ENCODE measurements at regions not wholly inside any gene's neighbourhood (a gene's known extent, or its start where the extent isn't known, plus 50 kb on each side); places are given as distances from the start of the nearest gene placed in this dataset.

DNA sequence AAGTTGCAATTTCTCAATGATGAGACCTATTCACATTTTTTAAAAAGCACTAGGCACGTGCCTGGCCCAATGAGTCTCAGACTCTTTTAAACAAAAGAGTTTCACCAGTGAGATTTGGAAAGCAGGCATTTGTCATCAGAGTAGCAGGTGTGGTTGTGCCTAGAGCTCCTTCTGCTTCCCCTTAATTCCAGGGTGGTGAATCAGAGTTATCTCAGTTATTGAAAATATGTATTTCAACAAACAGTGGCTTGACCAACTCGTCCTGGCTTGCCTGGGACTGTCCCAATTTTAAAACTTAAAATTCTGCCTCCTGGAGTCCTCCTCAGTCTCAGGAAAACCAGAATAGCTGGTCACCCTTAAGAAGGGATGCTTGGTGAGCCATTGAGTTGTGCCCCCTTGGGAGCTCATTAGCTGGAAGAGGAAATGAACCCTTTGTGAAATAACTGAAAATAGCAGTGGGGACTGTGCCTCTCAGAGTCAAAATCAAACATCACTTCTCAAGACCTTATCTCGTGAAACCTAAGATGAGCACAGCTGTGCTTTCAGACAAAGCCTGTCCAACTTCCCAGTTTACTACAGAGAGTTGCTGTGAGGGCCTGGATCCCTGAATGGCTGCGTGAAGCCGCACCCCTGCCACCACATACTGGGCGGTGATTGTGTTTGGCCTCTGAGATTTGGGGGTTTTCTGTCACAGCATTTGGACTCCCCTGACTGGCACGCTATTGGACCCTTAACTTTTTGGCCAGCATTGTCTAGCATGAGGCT is 116.3 kb downstream of the ANKRD60 start:
- H3K4me2 ChIP-seq, result peak overlapping the region; percentile 57
- DNase-seq (ENCODE audit: low read depth in 1 of 2, low spot score in 1 of 2), result peak; percentile 53 to 58
- peak; percentile 65 for FAIRE-seq
- peak overlapping the region; percentile 70 to 83 for H3K27ac ChIP-seq
- TF ChIP-seq SMC3 (IDR thresholded peaks at IDR 0.05) (no peak), FOSL2 (IDR thresholded peaks at IDR 0.05) (0 out of 2 replicates have a peak, but pooled peaks have one; percentile 30), FOSL2 (CRISPR knock-in tag; IDR thresholded peaks at IDR 0.05) (0 out of 2 replicates have a peak, but pooled peaks have one; percentile 27), EHMT2 (IDR thresholded peaks at IDR 0.05; ENCODE audit: low read depth) (no peak), ZSCAN20 (CRISPR knock-in tag; IDR thresholded peaks at IDR 0.05) (no peak), CHD2 (IDR thresholded peaks at IDR 0.05; ENCODE audit: low read length, partially characterized antibody) (no peak), MYC (IDR thresholded peaks at IDR 0.05; ENCODE audit: borderline replicate concordance, low read length) (no peak), JUNB (IDR thresholded peaks at IDR 0.05) (peak; percentile 58; the same call in 1 of the 2 replicates), CHD4 (IDR thresholded peaks at IDR 0.05; ENCODE audit: borderline replicate concordance) (no peak), MAZ (IDR thresholded peaks at IDR 0.05; ENCODE audit: borderline replicate concordance, low read depth, low read length) (no peak), CEBPB (IDR thresholded peaks at IDR 0.05) (peak in 1 of 2 experiments; percentile 25; a peak in 1 of 4 replicates), TP53 (CRISPR knock-in tag; IDR thresholded peaks at IDR 0.05) (no peak), GATA3 (IDR thresholded peaks at IDR 0.05; ENCODE audit: borderline replicate concordance) (peak; percentile 47; the same call in 1 of the 2 replicates), HOXB5 (CRISPR knock-in tag; IDR thresholded peaks at IDR 0.05) (no peak), JUN (IDR thresholded peaks at IDR 0.05) (0 out of 5 replicates have a peak, but pooled peaks of 1 of the 2 experiments have one; percentile 31), CBX2 (IDR thresholded peaks at IDR 0.05; ENCODE audit: borderline replicate concordance, low read depth) (no peak), KDM5A (IDR thresholded peaks at IDR 0.05) (no peak), ZFP36 (IDR thresholded peaks at IDR 0.05; ENCODE audit: borderline replicate concordance, partially characterized antibody) (no peak), FOSB (CRISPR knock-in tag; IDR thresholded peaks at IDR 0.05) (no peak), RARB (CRISPR knock-in tag; IDR thresholded peaks at IDR 0.05) (no peak), EP300 (IDR thresholded peaks at IDR 0.05) (peak in 1 of 2 experiments; percentile 46; a peak in 1 of 5 replicates), MAFK (IDR thresholded peaks at IDR 0.05; ENCODE audit: partially characterized antibody) (no peak), HDAC2 (IDR thresholded peaks at IDR 0.05) (no peak), SREBF2 (IDR thresholded peaks at IDR 0.05) (no peak)
- TF ChIP-seq, protein P1, sequence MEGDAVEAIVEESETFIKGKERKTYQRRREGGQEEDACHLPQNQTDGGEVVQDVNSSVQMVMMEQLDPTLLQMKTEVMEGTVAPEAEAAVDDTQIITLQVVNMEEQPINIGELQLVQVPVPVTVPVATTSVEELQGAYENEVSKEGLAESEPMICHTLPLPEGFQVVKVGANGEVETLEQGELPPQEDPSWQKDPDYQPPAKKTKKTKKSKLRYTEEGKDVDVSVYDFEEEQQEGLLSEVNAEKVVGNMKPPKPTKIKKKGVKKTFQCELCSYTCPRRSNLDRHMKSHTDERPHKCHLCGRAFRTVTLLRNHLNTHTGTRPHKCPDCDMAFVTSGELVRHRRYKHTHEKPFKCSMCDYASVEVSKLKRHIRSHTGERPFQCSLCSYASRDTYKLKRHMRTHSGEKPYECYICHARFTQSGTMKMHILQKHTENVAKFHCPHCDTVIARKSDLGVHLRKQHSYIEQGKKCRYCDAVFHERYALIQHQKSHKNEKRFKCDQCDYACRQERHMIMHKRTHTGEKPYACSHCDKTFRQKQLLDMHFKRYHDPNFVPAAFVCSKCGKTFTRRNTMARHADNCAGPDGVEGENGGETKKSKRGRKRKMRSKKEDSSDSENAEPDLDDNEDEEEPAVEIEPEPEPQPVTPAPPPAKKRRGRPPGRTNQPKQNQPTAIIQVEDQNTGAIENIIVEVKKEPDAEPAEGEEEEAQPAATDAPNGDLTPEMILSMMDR (IDR thresholded peaks at IDR 0.05), result no peak
- TF ChIP-seq, protein P2, sequence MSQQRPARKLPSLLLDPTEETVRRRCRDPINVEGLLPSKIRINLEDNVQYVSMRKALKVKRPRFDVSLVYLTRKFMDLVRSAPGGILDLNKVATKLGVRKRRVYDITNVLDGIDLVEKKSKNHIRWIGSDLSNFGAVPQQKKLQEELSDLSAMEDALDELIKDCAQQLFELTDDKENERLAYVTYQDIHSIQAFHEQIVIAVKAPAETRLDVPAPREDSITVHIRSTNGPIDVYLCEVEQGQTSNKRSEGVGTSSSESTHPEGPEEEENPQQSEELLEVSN (IDR thresholded peaks at IDR 0.05; ENCODE audit: borderline replicate concordance, low read depth), result peak; percentile 40; the same call in 1 of the 2 replicates
- TF ChIP-seq, protein P3, sequence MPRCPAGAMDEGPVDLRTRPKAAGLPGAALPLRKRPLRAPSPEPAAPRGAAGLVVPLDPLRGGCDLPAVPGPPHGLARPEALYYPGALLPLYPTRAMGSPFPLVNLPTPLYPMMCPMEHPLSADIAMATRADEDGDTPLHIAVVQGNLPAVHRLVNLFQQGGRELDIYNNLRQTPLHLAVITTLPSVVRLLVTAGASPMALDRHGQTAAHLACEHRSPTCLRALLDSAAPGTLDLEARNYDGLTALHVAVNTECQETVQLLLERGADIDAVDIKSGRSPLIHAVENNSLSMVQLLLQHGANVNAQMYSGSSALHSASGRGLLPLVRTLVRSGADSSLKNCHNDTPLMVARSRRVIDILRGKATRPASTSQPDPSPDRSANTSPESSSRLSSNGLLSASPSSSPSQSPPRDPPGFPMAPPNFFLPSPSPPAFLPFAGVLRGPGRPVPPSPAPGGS (IDR thresholded peaks at IDR 0.05), result no peak
- TF ChIP-seq, protein P4, sequence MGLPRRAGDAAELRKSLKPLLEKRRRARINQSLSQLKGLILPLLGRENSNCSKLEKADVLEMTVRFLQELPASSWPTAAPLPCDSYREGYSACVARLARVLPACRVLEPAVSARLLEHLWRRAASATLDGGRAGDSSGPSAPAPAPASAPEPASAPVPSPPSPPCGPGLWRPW (IDR thresholded peaks at IDR 0.05), result no peak
- TF ChIP-seq, protein P5, sequence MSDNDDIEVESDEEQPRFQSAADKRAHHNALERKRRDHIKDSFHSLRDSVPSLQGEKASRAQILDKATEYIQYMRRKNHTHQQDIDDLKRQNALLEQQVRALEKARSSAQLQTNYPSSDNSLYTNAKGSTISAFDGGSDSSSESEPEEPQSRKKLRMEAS (IDR thresholded peaks at IDR 0.05), result peak; percentile 64
- peaks cover 35% of the 10 kb centered on the region for H3K4me1 ChIP-seq
- peaks cover 16% of the 10 kb centered on the region for H3K9me3 ChIP-seq
- H3K4me3 ChIP-seq, result no peak overlapping the region
- POLR2A ChIA-PET, result interaction anchor here (0.8 to 1.7 kb wide), 8 partner anchors 20 to 415 kb away, joined by 3 to 14 read pairs (median 4); partner anchors contain the start of gene PMEPA1
- WGBS (ENCODE audit: missing lambda C conversion rate), result 49% methylated on average over 7 of the region's 7 CpGs
- ATAC-seq, result peak; percentile 88
- CTCF ChIA-PET, result interaction anchor here (0.7 to 2.1 kb wide), 9 partner anchors 17 to 490 kb away, joined by 3 to 8 read pairs (median 4); no protein-coding TSS in a partner anchor

Data from A549 (cell line).